ENCODE measurements at regions not wholly inside any gene's neighbourhood (a gene's known extent, or its start where the extent isn't known, plus 50 kb on each side); places are given as distances from the start of the nearest gene placed in this dataset.

- no peak for TF ChIP-seq CTCF (conservative IDR thresholded peaks at IDR 0.05; ENCODE audit: low read depth, low read length)
- DNase-seq (ENCODE audit: low read depth), result no peak
- H3K4me3 ChIP-seq (ENCODE audit: low read depth, low read length), result no peak overlapping the region
Measured at GRCh38 chr1:29444782-29445729, 208.7 kb downstream of the PTPRU start.

GRCh38 chr1:29444081-29444715 lies 207.9 kb downstream of the PTPRU start:
- H3K4me3 ChIP-seq (ENCODE audit: low read depth, low read length), result no peak overlapping the region
- no peak for DNase-seq (ENCODE audit: low read depth)
- no peak for TF ChIP-seq CTCF (conservative IDR thresholded peaks at IDR 0.05; ENCODE audit: low read depth, low read length)

GRCh38 chr1:29441916-29442668 lies 205.8 kb downstream of the PTPRU start:
- no peak overlapping the region for H3K4me3 ChIP-seq (ENCODE audit: low read depth, low read length)
- DNase-seq (ENCODE audit: low read depth), result no peak
- TF ChIP-seq CTCF (conservative IDR thresholded peaks at IDR 0.05; ENCODE audit: low read depth, low read length), result no peak

GRCh38 chr1:29439615-29440014 lies 203.3 kb downstream of the PTPRU start:
- no peak for DNase-seq (ENCODE audit: low read depth)
- H3K4me3 ChIP-seq (ENCODE audit: low read depth, low read length), result no peak overlapping the region
- TF ChIP-seq CTCF (conservative IDR thresholded peaks at IDR 0.05; ENCODE audit: low read depth, low read length), result no peak

- DNase-seq (ENCODE audit: low read depth), result no peak
- no peak overlapping the region for H3K4me3 ChIP-seq (ENCODE audit: low read depth, low read length)
- no peak for TF ChIP-seq CTCF (conservative IDR thresholded peaks at IDR 0.05; ENCODE audit: low read depth, low read length)
Measured at GRCh38 chr1:29438991-29439390, 202.7 kb downstream of the PTPRU start.

GRCh38 chr1:29437946-29438345 lies 201.6 kb downstream of the PTPRU start:
- TF ChIP-seq CTCF (conservative IDR thresholded peaks at IDR 0.05; ENCODE audit: low read depth, low read length), result no peak
- no peak overlapping the region for H3K4me3 ChIP-seq (ENCODE audit: low read depth, low read length)
- peak; percentile 14 for DNase-seq (ENCODE audit: low read depth)

All from choroid plexus epithelial cell (primary cell).